ENCODE measurements at regions not wholly inside any gene's neighbourhood (a gene's known extent, or its start where the extent isn't known, plus 50 kb on each side); places are given as distances from the start of the nearest gene placed in this dataset.
"Not testable (repeated sequence)": the region's sequence is repeated elsewhere in the genome, so short reads cannot be mapped to it uniquely, and the experiment has no call there.

- no peak for DNase-seq
Measured at GRCh38 chr10:20391629-20392028, 505.5 kb downstream of the NEBL start.

DNA sequence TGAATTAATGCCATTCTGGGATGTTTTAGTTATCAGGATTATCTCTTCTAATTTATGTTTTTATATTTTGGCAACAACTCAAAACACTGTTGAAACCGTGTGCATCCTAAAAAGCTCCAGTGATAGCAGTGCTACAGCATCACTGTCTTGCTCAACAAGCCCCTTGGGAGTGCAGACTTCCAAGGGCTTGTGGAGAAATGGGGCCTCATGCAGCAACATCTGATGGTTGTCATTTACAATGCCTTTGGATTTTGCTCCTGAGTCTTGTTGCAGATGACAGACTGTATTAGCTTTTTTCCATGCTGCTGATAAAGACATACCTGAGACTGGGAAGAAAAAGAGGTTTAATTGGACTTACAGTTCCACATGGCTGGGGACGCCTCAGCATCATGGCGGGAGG is 515.4 kb downstream of the NEBL start:
- DNase-seq: no peak

- no peak for DNase-seq
Measured at GRCh38 chr10:20380401-20380800, 516.7 kb downstream of the NEBL start.

DNA sequence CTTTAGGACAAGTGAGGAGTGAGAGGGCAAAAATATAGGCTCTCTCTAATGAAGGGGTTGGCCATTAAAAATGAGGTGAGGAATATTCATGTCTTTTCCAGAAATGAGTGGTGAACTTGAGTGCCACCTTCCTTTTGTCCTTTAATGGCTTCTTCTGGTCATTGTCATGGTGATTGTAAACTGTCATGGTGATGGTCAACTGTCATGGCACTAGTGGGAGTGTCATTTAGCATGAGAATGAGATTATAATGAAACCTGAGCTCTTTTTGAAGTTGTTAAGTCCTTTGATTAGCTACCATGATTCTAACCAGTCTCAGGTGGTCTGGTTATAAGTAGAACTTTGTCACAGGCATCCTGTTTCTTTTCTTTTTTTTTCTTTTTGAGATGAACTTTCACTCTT is 524.4 kb downstream of the NEBL start:
- no peak for DNase-seq

GRCh38 chr10:20370977-20371533 is 526.1 kb downstream of the NEBL start:
- DNase-seq: not testable (repeated sequence)

GRCh38 chr10:20369863-20370736 is 527.0 kb downstream of the NEBL start:
- no peak for DNase-seq

DNA sequence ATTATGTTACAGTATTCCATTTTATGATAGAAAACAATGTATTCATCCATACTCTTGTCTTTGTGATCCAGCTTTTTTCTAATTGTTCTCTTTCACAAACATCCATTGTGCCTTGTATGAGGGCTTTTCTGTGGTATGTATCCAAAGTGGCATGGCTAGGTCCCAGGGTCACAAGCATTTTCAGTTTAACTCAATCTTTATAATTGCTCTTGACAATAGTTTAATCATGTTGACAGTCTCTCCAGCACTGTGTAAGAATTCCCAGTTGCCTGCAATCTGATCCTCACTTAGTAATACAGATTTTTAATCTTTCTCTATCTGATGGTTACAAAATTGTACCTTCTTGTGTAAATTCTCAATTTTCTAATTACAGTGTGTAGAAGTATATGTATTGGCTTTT is 533.4 kb downstream of the NEBL start:
- no peak for DNase-seq

GRCh38 chr10:20355915-20356314 is 539.7 kb downstream of the PLXDC2 start:
- DNase-seq: no peak

GRCh38 chr10:20355011-20355410 is 538.8 kb downstream of the PLXDC2 start:
- no peak for DNase-seq

DNA sequence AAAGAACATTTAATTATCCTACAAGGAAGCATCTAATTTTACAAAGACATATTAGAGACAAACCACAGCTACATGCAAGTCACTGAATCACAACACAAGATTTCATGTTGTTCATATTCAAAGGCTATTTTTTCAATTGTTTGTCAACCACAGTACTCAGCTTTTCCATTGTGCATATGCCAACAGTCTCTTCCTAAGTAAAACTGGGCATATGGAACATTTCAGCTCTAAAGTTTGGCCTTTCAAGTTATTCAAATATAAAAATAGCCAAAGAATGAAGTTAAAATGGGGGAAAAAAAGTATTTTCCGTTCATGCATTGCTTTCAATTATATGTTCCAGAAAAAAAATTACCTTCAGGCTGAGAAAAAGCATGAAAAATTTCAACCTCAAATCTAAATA is 537.9 kb downstream of the PLXDC2 start:
- no peak for DNase-seq

GRCh38 chr10:20350509-20350908 is 534.3 kb downstream of the PLXDC2 start:
- DNase-seq: no peak

DNA sequence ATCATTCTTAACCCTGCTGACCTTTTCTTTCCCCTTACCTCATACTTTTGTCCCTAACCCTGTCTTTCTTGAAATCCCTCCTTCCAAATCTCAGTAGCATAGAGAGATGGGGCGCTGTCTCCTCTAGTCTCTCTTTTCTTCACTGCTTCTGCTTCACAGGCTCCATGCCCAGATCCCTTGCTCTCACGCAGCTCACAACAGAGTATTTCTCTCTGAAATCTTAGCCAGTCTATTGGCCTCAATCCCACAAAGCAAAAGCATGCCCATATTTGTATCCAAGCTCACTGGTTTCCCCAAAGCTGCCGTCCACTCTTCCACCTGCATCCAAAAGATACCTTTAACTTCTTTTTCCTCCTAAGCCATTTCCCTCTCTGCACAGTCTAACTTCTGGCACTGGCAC is 526.8 kb downstream of the PLXDC2 start:
- no peak for DNase-seq
